Progenitor cell of endocrine pancreas (in vitro differentiated cells): ENCODE measurements at regions not wholly inside any gene's neighbourhood (a gene's known extent, or its start where the extent isn't known, plus 50 kb on each side); places are given as distances from the start of the nearest gene placed in this dataset.

Source experiments
- DNase-seq: peaks from one replicate; pipeline ENCODE4 v3.0.0; 2021; ENCODE audit warnings: low spot score; ENCODE audit not compliant: unreplicated experiment
- H3K27ac Mint-ChIP-seq: 2 replicates; pipeline ENCODE4 v1.8.0; 2021; ENCODE audit warnings: mild to moderate bottlenecking, moderate library complexity, mixed read lengths
- H3K27me3 Mint-ChIP-seq: 2 replicates; pipeline ENCODE4 v1.8.0; 2021; ENCODE audit warnings: mixed read lengths
- H3K36me3 Mint-ChIP-seq: 2 replicates; pipeline ENCODE4 v1.8.0; 2022; ENCODE audit warnings: mixed read lengths; ENCODE audit not compliant: insufficient read depth
- H3K4me1 Mint-ChIP-seq: 2 replicates; pipeline ENCODE4 v1.8.0; 2021; ENCODE audit warnings: low read depth, mixed read lengths
- H3K4me3 Mint-ChIP-seq: 2 replicates; pipeline ENCODE4 v1.8.0; 2021; ENCODE audit warnings: low read depth, mild to moderate bottlenecking, moderate library complexity, mixed read lengths
- H3K9me3 Mint-ChIP-seq: 2 replicates; pipeline ENCODE4 v1.8.0; 2021; ENCODE audit warnings: low read depth, mixed read lengths
- TF ChIP-seq, protein P1 (sequence below): fragments of 200-600 bp; sonication (generic); IDR thresholded peaks from one replicate; pipeline ENCODE4 v1.5.0; 2021; ENCODE audit warnings: antibody characterized with exemption, mild to moderate bottlenecking; ENCODE audit not compliant: unreplicated experiment

DNA sequence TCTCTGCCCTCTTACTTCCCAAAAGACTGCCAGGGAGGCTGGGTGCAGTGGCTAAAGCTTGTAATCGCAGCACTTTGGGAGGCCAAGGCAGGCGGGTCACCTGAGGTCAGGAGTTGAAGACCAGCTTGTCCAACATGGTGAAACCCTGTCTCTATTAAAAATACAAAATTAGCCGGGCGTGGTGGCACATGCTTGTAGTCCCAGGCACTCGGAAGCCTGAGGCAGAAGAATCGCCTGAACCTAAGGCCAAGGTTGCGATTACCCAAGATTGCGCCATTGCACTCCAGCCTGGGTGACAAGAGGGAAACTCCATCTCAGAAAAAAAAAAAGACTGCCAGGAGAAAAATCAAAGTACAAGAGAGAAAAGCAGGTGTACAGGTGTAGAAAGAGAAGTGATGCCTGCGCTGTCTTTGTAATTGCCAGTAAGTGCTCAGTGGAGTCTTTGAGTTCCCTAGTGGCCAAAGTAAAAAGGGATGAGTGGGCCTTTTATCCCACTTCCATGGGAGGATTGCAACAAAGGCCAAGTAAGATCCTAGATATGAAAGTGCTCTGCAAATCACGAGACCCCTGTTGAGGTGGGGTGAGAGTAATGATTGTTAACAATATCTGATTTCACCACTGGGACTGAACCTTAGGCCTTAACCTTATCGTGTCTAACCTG lies 94.7 kb upstream of the WNT4 start:
- H3K9me3 Mint-ChIP-seq, result no peaks in the 10 kb centered on the region
- DNase-seq, result no peak
- H3K27me3 Mint-ChIP-seq, result peaks cover 40% of the 10 kb centered on the region
- H3K4me3 Mint-ChIP-seq, result no peak overlapping the region
- H3K27ac Mint-ChIP-seq, result no peak overlapping the region
- H3K36me3 Mint-ChIP-seq, result no peaks in the 10 kb centered on the region
- TF ChIP-seq, protein P1, sequence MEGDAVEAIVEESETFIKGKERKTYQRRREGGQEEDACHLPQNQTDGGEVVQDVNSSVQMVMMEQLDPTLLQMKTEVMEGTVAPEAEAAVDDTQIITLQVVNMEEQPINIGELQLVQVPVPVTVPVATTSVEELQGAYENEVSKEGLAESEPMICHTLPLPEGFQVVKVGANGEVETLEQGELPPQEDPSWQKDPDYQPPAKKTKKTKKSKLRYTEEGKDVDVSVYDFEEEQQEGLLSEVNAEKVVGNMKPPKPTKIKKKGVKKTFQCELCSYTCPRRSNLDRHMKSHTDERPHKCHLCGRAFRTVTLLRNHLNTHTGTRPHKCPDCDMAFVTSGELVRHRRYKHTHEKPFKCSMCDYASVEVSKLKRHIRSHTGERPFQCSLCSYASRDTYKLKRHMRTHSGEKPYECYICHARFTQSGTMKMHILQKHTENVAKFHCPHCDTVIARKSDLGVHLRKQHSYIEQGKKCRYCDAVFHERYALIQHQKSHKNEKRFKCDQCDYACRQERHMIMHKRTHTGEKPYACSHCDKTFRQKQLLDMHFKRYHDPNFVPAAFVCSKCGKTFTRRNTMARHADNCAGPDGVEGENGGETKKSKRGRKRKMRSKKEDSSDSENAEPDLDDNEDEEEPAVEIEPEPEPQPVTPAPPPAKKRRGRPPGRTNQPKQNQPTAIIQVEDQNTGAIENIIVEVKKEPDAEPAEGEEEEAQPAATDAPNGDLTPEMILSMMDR, result no peak
- no peaks in the 10 kb centered on the region for H3K4me1 Mint-ChIP-seq

DNA sequence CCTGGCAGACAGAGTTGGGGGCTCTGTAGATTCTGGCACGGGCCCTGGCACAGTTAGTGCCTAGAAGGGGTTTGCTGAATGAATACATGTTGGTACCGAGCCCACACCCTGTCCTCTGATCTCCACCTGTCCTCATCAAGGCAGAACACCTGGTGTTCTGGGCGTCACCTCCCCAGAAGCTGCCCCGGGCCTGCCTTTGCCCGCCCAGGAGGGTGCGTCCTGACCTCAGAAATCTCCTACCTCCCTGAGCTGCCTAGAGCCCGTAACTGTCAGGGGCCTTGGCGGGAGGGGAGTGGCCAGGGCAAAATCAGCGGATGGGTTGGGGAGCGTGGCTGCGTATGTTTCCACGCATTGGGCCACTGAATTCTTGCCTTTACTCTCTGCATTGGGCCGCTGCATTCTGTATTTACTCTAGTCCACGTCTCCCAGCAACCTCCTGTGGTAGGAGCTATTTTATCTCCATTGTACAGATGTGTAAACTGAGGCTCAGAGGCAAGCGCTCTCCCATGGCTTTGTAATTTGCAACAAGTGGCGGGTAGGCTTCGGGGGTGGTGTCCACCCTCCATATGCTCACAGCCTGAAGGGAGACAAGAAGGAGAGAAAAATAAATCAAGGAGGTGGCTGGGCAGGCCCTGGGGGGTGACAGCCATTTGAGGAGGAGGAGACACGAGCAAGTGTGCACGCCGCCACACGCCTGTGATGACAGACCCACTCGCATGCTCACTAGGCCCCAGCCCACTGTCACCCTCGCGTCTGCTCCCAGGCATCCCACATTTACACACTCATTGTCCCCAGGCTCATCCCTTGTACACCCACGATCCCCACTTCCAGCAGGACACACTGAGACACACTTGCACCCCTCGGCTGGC lies 95.7 kb upstream of the WNT4 start:
- Mint-ChIP-seq H3K27me3 (peaks cover 48% of the 10 kb centered on the region), H3K4me1 (no peaks in the 10 kb centered on the region), H3K4me3 (no peak overlapping the region), H3K9me3 (no peaks in the 10 kb centered on the region), H3K36me3 (no peaks in the 10 kb centered on the region), H3K27ac (no peak overlapping the region)
- DNase-seq, result no peak
- TF ChIP-seq, protein P1, result no peak

DNA sequence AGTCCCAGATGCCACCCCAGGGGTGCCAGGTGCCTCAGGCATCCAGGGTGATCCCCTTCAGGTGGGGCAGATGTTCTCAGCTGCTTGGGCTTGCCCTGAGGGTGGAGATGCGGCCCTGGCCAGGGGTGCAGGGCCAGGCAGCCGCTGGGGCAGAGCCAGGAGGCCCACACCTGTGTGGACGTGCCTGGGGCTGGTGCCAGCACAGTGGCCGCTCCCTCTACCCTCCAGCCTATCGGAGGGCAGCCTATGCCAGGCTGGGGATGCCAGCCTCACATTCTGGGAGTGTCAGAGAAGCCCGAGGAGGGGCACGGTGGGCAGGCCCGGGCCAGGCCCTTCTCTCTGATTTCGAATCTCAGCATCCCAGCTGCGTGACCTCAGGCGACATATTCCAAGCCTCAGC lies 96.5 kb upstream of the WNT4 start:
- TF ChIP-seq, protein P1, result no peak
- Mint-ChIP-seq H3K9me3 (no peaks in the 10 kb centered on the region), H3K27me3 (peaks cover 49% of the 10 kb centered on the region), H3K27ac (no peak overlapping the region), H3K36me3 (no peaks in the 10 kb centered on the region), H3K4me3 (no peak overlapping the region), H3K4me1 (no peaks in the 10 kb centered on the region)
- DNase-seq, result no peak

DNA sequence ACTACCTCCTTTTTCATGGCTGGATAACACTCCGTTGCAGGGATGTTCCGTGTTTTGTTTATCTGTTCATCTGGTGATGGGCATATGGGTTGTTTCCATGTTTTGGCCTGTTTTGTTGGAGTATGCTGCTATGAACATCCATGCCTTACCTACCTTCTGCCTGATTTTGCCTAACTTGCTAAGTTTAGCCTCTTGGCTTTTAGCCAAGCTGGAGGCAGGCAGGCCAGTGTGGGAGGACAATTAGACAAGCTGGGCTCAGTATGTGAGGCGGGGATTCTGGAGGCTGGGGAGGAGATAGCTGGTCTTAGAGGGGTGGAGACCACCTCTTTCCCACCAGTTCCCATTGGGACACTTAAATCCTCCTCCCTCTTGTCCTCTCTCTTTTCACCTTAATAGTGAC lies 98.4 kb upstream of the WNT4 start:
- no peaks in the 10 kb centered on the region for H3K4me1 Mint-ChIP-seq
- peaks cover 47% of the 10 kb centered on the region for H3K27me3 Mint-ChIP-seq
- H3K4me3 Mint-ChIP-seq, result no peak overlapping the region
- H3K36me3 Mint-ChIP-seq, result no peaks in the 10 kb centered on the region
- H3K9me3 Mint-ChIP-seq, result no peaks in the 10 kb centered on the region
- no peak overlapping the region for H3K27ac Mint-ChIP-seq
- DNase-seq, result no peak
- TF ChIP-seq, protein P1, result no peak

DNA sequence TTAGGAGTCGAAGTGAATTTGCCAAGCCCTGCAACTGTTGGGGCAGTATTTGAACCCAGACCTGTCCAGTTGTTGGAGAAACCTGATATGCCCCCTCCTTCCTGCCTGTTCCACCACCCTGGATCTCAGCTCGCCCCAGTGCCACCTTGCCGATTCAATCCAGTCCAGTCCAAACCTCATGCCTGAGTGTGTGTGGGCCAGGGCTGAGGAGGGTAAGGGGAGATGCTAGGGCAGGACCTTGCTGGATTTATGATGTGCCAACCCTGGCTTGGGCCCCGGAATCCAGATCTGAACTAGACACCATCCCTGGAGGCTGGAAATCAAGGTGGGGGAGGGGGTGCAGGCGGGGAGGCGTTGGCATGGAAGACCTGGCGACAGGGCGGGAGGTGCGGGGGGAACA lies 98.9 kb upstream of the WNT4 start:
- Mint-ChIP-seq H3K4me3 (no peak overlapping the region), H3K9me3 (no peaks in the 10 kb centered on the region), H3K4me1 (no peaks in the 10 kb centered on the region), H3K27ac (no peak overlapping the region), H3K36me3 (no peaks in the 10 kb centered on the region), H3K27me3 (peaks cover 52% of the 10 kb centered on the region)
- DNase-seq, result no peak
- TF ChIP-seq, protein P1, result no peak
